Left colon (tissue), 2 donors: ENCODE measurements at regions not wholly inside any gene's neighbourhood (a gene's known extent, or its start where the extent isn't known, plus 50 kb on each side); places are given as distances from the start of the nearest gene placed in this dataset.

Experiments
- ATAC-seq: fragments of 200-7000 bp; cut with Tn5 transposase; one replicate; pipeline ENCODE4 v1.9.1; 2020; ENCODE audit warnings: mild to moderate bottlenecking, moderate library complexity
- DNase-seq, 2 donors: peaks; one replicate each; pipeline ENCODE4 v3.0.0-alpha.2; 2020
- intact Hi-C, 2 donors: fragments of 100-400 bp; cut with DNase I in 1 of 2; cut with micrococcal nuclease in 1 of 2; formaldehyde crosslinking; loops; one replicate each; pipeline versions ENCODE4 v1.11.2 to v1.14.0; 2022; cut with DNase I, micrococcal nuclease
- donor health status: DM: no; HTN: no; CAD: no.
- donor health status: DM: yes; HTN: yes; CAD: no.

DNA sequence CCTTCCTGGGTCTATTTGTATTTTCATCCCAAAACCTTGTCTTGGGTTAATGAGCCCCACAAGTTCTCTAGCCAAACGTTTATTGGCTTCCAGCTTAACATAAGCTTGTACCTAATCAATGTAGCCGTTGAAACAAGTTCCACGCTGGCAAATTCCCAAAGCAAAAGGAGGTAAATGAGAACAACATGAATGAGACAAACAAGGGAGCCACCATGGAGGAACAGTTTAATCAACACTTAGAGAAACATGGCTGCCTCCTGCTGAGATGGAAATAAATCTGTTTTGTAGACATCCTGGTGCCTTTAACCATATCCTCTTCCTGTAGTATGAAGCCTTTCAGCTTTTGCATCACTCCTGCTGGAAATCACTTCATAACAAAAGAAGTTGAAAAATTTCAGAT lies 166.6 kb upstream of the NFIB start:
- no peak for DNase-seq
- ATAC-seq = no peak
- intact Hi-C loops = no loop called here

DNA sequence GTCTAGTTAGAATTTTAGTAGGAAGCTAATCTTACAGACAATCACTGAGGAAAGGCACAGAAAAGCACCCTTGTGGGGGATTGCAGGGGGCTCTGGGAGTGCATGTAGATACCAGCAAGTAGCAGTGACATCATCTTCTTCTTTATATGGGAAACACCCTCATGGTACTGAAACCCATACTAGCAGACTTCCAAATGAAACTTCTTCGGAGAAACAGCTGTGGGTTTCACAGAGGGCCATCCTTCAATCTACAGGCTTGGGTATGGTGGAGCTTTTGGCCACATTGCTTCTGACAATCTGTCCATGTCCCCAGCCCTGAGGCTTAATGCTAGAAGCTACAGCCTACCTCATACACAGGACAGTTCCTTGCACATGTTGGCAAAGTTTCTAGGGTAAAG lies 165.2 kb upstream of the NFIB start:
- ATAC-seq = no peak
- intact Hi-C loops = loop anchor here in 1 of 2 donors (5.0 kb wide), 1 partner anchor 43 kb away; no protein-coding TSS in a partner anchor
- no peak for DNase-seq

- intact Hi-C loops = loop anchor here in 1 of 2 donors (5.0 kb wide), 1 partner anchor 44 kb away; no protein-coding TSS in a partner anchor
- DNase-seq (no peak), ATAC-seq (no peak)
Observed at GRCh38 chr9:14478175-14479162, 164.5 kb upstream of the NFIB start.

DNA sequence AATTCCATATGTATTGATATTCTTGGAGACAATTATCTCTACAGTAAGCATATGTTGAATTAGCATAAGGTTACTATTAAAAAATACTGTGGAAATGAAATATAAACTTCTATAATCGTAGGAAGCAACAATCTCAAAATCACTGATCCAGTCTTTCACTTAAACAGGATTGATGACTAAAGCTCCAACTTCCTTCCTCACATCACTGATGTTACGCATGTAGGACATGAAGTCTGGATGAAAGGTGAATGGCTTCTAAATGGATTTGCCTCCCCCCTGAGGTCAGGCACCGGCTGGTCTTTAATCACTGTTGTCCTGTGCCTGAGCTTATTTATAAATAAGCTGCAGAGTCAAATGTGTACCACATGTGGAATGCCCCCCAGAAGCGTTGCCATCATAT lies 157.1 kb upstream of the NFIB start:
- intact Hi-C loops = no loop called here
- DNase-seq = no peak
- no peak for ATAC-seq

- DNase-seq (no peak), ATAC-seq (no peak)
- intact Hi-C loops = loop anchor here in 1 of 2 donors (10.0 kb wide), 1 partner anchor 297 kb away; no protein-coding TSS in a partner anchor
Observed at GRCh38 chr9:14467675-14468374, 153.9 kb upstream of the NFIB start.

DNA sequence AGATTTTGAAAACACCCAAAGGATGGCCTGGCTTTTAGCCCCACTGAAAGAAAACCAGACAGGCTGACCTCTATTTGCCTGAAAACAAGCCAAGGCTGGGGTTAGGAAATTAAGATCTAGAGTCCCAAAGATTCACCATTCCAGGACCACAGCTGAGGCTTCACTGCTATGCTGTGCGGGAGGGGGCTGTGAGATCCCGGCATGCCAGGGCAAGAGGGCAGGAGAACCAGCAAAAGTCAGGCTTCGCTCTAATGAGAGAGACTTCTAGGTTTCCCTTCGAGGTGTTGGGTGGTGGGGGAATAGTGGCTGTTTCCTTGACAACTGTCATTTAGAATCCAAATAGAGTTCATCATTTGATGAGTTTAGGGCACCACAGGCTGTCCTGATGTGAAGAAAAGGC lies 152.9 kb upstream of the NFIB start:
- intact Hi-C loops = loop anchor here in 1 of 2 donors (10.0 kb wide), 1 partner anchor 298 kb away; no protein-coding TSS in a partner anchor
- ATAC-seq (no peak), DNase-seq (no peak)

- DNase-seq (no peak), ATAC-seq (no peak)
- intact Hi-C loops = loop anchor here in 1 of 2 donors (10.0 kb wide), 1 partner anchor 298 kb away; no protein-coding TSS in a partner anchor
Observed at GRCh38 chr9:14466429-14466818, 152.5 kb upstream of the NFIB start.

- intact Hi-C loops = loop anchor here in 1 of 2 donors (10.0 kb wide), 1 partner anchor 302 kb away; no protein-coding TSS in a partner anchor
- no peak for ATAC-seq
- no peak for DNase-seq
Observed at GRCh38 chr9:14462950-14463349, 149.0 kb upstream of the NFIB start.

DNA sequence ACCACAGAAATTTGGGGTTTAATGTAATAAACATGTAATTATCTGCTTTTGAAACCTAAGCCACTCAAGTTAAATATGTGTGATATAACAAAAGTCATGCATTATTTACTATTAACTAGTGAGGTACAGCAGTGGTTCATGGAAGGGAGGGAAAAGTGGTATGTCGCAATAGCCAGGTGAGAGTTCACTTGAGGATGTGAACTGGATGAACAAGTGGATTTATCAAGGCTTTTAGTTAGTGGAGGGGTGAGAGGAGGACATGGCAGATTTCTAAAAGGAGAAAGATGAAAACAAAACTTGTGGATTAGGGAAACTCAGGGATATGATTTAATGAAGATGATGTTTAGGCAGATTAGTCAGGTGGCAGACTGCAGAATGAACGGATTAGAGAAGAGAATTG lies 141.3 kb upstream of the NFIB start:
- no peak for ATAC-seq
- DNase-seq = no peak

DNA sequence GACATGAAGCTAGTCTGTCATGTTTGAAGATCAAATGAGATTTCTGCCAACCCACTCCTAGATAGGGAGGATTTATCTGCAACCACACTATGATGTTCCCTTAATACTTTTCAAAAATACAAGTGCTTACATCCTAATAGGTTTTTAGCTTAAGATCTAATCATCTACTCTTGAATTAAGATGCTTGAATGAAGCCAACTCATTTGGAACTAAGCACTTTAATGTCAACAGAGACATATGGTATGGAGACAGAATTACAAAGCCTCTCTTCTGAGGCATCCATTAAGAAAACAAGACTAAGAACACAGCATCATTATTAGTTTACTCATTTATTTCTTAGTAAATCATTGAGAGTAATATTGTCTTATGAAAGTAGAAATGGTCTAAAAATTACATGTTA lies 139.3 kb upstream of the NFIB start:
- no peak for ATAC-seq
- DNase-seq = no peak
- intact Hi-C loops = no loop called here

More for the DNA sequence above, 141.3 kb upstream of the NFIB start:
- intact Hi-C loops = no loop called here

DNA sequence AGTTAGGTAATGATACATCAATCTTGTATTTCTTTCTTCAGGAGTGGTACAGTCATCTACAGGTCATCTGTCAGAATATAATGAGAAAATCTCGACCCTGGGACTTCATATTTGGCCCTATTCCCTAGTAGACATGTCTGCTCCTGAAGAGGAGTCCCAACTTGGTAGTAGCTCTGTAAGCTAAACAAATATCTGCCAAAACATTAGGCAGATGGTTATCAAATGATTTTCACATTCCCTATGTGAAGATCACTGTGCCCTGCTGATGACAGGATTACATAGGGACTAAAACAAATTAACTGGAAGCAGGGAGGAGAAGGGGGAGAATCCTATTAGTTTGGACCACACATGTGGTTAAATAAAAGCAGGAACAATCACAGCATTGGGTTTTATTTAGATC lies 138.6 kb upstream of the NFIB start:
- intact Hi-C loops = no loop called here
- no peak for DNase-seq
- no peak for ATAC-seq

GRCh38 chr9:14451949-14452348 lies 138.0 kb upstream of the NFIB start:
- no peak for ATAC-seq
- no peak for DNase-seq
- intact Hi-C loops = no loop called here

GRCh38 chr9:14447103-14447502 lies 133.2 kb upstream of the NFIB start:
- intact Hi-C loops = no loop called here
- no peak for ATAC-seq
- DNase-seq = no peak

DNA sequence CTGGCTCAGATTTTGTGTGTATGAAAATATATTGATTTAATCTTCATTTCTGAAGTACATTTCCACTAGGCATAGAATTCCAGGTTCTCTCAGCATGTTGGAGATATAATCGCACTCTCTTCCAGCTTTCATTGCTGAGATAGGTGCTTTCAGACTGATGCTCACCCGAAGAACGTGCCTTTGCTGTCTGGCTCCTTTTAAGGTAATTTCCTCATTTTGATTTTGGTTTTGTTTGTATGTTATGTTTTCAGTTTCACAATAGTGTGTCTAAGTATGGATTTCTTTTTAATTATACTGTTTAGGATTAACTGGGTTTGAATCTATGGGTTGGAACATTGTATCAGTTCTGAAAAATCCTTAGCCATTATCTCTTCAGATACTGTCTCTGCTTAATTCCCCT lies 132.0 kb upstream of the NFIB start:
- ATAC-seq = no peak
- no peak for DNase-seq
- intact Hi-C loops = no loop called here

- ATAC-seq (no peak), DNase-seq (no peak)
- intact Hi-C loops = no loop called here
Observed at GRCh38 chr9:14442956-14443355, 129.0 kb upstream of the NFIB start.

DNA sequence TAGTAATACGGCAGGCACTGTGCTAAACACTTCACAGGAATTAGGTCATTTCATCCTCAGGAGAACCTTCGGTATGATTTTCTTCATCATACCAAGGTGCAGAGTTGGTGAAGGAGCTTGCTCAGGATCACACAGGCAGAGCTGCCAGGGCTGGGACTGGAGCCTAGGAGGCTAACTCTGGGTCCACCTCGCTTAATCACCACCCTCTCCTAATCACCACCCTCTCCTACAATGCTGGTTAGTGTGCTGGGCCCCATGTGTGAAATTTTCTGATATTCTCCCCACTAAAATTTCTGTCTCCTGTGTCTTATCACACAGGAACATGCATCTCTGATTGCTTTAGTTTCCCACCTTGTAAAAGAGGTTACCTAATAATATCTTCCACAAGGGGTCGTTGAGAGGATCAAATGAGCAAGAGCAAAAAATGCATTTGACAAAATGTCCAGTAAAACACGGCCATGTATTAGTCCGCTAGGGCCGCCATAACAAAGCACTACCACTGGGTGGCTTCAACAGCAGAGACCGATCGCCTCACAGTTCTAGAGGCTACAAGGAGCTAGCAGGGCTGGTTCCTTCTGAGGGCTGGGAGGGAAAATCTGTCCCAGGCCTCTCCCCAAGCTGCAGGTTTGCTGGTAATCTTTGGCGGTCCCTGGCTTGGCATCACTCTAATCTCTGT lies 128.2 kb upstream of the NFIB start:
- DNase-seq (no peak), ATAC-seq (no peak)
- intact Hi-C loops = no loop called here

DNA sequence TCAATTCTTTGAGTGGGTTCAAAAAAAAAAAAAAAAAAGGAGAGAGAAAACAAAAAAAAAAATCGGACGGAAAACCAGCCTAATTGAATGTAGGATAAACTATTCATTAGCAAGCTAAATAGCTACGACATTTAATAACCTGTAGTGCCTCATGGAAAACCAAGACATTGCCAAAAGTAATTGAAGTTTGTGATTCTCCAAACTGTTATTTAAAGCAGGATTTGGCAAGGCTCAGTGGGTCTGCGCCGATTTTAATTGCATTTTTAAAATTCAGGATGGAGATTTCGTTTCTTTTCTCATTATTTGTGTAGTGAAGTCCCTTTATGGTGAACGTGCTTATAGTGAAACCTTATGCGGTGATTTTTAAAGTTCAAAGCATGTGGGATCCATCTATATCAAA lies 127.2 kb upstream of the NFIB start:
- DNase-seq (no peak), ATAC-seq (no peak)
- intact Hi-C loops = no loop called here

- ATAC-seq = no peak
- intact Hi-C loops = no loop called here
- no peak for DNase-seq
Observed at GRCh38 chr9:14440062-14440461, 126.1 kb upstream of the NFIB start.

GRCh38 chr9:14439555-14439954 lies 125.6 kb upstream of the NFIB start:
- no peak for ATAC-seq
- no peak for DNase-seq
- intact Hi-C loops = no loop called here
